HFF-Myc (cell line): ENCODE measurements at regions not wholly inside any gene's neighbourhood (a gene's known extent, or its start where the extent isn't known, plus 50 kb on each side); places are given as distances from the start of the nearest gene placed in this dataset.
"Not testable (repeated sequence)": the region's sequence is repeated elsewhere in the genome, so short reads cannot be mapped to it uniquely, and the experiment has no call there.

Experiments used
- DNase-seq: peaks from one replicate; pipeline ENCODE4 v3.0.0-alpha.2; 2011; ENCODE audit warnings: low read depth; ENCODE audit errors: extremely low read depth
- H3K4me3 ChIP-seq: replicated peaks from 2 replicates; pipeline ENCODE4 v1.5.1; 2011; ENCODE audit warnings: low read depth, mild to moderate bottlenecking, control low read depth, low read length
- TF ChIP-seq, protein P1 (sequence below): IDR thresholded peaks from 2 replicates; pipeline ENCODE4 v1.5.1; 2012; ENCODE audit warnings: mild to moderate bottlenecking, low read depth, low read length, control low read depth; ENCODE audit errors: missing control alignments

DNA sequence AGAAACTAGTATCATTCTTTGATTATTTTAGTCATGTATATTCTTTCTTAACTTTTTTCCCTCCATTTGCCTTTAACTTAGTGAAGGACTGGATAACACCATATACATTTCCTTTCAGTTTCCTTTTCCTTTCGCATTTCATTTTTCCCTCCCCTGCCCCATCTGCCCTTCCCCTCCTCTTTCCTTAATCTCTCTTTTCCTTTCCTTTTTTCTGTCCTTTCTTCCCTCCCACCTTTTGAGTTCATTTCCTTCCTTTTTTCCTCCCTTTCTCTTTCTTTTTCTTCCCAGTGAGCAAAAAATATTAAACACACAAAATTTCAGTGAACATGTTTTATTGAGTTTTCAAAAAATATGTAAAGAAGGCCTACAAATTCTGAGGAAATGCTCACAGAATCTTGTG is 373.3 kb downstream of the SRGAP2C start:
- not testable (repeated sequence) for H3K4me3 ChIP-seq, DNase-seq

DNA sequence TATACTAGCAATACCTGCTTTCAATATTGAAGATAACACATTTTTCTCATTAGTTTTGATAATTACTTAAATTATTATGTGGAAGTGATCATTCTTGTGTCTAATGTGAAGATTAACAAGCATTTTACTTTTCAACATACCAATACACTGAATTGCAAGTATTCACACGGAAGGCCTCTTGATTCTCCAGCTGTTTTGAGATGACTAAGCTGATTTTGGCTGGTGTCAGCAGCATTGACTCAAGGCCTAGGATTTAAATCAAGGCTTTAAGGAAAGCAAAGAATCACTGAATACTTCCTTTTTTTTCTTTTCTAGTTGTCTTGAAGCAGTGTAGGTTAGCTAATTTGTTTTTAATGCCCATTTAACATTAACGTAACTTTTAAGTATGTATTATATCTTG is 373.7 kb downstream of the SRGAP2C start:
- no peak overlapping the region for H3K4me3 ChIP-seq
- peak; percentile 17 for DNase-seq
- TF ChIP-seq, protein P1, sequence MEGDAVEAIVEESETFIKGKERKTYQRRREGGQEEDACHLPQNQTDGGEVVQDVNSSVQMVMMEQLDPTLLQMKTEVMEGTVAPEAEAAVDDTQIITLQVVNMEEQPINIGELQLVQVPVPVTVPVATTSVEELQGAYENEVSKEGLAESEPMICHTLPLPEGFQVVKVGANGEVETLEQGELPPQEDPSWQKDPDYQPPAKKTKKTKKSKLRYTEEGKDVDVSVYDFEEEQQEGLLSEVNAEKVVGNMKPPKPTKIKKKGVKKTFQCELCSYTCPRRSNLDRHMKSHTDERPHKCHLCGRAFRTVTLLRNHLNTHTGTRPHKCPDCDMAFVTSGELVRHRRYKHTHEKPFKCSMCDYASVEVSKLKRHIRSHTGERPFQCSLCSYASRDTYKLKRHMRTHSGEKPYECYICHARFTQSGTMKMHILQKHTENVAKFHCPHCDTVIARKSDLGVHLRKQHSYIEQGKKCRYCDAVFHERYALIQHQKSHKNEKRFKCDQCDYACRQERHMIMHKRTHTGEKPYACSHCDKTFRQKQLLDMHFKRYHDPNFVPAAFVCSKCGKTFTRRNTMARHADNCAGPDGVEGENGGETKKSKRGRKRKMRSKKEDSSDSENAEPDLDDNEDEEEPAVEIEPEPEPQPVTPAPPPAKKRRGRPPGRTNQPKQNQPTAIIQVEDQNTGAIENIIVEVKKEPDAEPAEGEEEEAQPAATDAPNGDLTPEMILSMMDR, result no peak

DNA sequence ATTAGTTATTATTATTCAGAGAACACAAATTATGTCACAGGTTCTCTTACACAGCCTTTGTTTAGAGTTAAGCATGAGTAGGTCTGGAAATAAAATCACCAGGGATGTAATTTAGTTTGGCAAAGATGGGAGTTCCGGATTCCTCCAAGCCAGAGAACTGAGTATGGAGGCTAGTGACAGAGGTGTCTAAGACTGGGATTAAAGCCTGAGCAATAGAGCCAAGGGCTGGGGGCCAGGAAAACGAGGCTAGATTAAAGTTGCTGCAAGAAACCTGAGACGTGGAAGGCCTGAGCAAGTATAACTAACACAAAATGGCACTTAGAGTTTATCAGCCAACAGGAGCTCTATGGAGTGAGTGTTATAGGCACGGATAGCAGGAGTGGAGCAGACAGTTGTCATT is 381.6 kb downstream of the SRGAP2C start:
- TF ChIP-seq, protein P1, result no peak
- DNase-seq, result no peak
- no peak overlapping the region for H3K4me3 ChIP-seq

DNA sequence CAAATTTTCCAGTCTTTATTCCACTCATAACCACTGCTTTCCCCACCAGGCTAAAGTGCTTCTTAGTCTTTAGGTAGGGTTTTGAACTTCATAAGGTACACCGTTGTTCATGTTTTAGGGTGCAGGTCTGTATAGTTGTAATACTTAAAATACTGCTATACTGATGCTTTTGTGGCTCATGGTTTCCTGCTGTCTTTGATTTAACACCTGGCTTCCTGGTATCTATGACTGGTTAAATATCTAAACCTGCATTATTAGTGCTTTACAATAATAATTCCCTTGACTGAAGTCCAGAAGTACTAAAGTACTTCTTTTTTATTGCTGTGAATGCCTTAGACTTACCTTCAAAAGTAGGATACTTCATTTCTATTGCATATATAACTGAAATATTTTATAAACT is 384.7 kb downstream of the SRGAP2C start:
- DNase-seq, result no peak
- TF ChIP-seq, protein P1, result no peak
- H3K4me3 ChIP-seq, result no peak overlapping the region

DNA sequence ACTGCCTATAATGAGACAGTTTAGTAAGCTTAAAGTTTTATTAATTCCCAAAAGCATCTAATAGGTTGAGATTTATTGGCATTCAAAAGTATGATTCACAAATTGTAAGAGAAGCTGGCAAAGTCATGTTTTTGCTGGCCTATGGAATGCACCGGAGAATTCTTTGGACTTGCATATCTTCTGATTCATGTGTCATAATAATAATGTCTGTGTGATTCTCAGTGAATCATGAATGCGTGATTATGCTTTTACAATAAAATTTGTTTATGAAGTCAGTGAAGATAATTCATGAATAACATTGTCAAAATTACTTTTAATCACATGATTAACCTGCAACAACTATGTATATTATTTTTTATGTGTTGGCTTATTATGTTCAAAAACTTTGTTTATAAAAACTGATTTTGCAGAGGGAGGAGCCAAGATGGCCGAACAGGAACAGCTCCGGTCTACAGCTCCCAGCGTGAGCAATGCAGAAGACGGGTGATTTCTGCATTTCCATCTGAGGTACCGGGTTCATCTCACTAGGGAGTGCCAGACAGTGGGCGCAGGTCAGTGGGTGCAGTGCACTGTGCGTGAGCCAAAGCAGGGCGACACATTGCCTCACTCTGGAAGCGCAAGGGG is 389.2 kb downstream of the SRGAP2C start:
- DNase-seq, H3K4me3 ChIP-seq: not testable (repeated sequence)

DNA sequence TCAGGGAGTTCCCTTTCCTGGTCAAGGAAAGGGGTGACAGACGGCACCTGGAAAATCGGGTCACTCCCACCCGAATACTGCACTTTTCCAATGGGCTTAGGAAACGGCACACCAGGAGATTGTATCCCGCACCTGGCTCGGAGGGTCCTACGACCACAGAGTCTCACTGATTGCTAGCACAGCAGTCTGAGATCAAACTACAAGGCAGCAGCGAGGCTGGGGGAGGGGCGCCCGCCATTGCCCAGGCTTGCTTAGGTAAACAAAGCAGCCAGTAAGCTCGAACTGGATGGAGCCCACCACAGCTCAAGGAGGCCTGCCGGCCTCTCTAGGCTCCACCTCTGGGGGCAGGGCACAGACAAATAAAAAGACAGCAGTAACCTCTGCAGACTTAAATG is 389.7 kb downstream of the SRGAP2C start:
- not testable (repeated sequence) for DNase-seq, H3K4me3 ChIP-seq

DNA sequence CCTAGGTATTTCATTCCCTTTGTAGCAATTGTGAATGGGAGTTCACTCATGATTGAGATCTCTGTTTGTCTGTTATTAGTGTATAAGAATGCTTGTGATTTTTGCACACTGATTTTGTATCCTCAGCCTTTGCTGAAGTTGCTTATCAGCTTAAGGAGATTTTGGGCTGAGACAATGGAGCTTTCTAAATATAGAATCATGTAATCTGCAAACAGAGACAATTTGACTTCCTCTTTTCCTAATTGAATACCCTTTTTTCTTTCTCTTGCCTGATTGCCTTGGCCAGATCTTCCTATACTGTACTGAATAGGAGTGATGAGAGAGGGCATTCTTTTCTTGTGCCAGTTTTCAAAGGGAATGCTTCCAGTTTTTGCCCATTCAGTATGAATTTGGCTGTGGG is 398.1 kb downstream of the SRGAP2C start:
- not testable (repeated sequence) for DNase-seq, H3K4me3 ChIP-seq

DNA sequence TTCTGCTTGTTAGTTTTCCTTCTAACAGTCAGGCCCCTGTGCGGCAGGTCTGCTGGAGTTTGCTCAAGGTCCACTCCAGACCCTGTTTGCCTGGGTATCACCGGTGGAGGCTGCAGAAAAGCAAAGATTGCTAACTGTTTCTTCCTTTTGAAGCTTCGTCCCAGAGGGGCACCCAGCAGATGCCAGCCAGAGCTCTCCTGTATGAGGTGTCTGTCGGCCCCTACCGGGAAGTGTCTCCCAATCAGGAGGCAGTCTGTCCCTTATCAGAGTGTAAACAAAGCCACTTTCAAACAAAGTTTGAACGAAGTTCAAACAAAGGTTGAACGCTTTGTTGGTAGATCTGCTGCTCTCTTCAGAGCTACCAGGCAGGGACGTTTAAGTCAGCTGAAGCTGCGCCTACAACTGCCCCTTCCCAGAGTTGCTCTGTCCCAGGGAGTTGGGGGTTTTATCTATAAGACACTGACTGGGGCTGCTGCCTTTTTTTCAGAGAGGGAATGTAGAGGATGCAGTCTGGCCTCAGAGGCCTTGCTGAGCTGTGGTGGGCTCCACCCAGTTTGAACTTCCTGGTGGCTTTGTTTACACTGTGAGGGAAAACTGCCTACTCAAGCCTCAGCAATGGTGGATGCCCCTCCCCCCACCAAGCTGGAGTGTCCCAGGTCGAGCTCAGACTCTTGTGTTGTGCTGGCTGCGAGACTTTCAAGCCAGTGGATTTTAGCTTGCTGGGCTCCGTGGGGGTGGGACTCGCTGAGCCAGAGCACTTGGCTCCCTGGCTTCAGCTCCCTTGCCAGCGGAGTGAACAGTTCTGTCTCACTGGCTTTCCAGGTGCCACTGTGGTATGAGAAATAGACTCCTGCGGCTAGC is 401.8 kb downstream of the SRGAP2C start:
- TF ChIP-seq, protein P1, result no peak
- H3K4me3 ChIP-seq, result no peak overlapping the region
- no peak for DNase-seq

DNA sequence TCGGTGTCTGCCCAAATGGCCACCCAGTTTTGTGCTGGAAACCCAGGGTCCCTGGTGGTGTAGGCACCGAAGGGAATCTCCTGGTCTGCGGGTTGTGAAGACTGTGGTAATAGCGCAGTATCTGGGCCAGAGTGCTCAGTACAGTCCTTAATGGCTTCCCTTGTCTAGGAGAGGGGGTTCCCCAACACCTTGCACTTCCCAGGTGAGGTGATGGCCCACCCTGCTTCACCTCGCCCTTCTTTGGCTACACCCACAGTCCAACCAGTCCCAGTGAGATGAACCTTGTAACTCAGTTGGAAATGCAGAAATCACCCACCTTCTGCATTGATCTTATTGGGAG is 402.4 kb downstream of the SRGAP2C start:
- DNase-seq, result no peak
- H3K4me3 ChIP-seq, result no peak overlapping the region
- TF ChIP-seq, protein P1, result no peak
